ENCODE measurements at regions not wholly inside any gene's neighbourhood (a gene's known extent, or its start where the extent isn't known, plus 50 kb on each side); places are given as distances from the start of the nearest gene placed in this dataset.

DNA sequence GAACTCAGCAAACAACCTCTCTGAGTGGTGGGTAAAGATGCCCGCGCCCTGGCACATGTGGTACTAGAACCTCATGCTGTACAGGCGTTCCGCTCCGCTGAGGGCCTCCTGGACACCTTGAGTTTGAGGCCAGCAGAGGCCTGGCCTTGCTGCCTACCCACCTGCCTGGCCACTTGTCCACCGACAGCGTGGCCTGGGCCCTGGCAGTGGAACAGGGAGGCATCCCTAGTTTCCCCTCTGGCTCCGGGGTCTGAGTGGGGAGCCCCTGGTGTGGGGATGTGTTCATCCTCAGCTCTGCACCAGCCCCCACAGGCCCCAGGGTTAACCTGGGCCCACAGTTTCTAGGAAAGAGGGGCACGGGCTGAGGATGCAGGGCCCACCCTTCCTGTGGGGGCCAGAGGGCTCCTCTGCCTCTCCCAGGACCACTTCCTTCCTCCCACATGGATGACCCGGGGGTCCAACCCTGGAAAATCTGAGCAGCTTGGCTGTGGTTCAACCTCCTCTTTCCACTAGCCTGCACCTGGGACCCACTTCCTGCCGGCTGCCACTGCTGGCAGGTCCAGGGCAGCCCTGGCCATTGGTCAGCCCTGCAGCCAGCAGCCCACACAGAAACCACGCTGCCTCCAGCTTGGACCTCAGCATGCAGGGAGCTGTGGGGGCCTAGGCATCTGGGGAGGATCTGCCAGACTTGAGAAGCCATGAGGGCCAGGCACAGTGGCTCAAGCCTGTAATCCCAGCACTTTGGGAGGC, 53.3 kb upstream of the COL18A1 start:
- no peak for DNase-seq (ENCODE audit: low read depth)
- TF ChIP-seq, protein P1, sequence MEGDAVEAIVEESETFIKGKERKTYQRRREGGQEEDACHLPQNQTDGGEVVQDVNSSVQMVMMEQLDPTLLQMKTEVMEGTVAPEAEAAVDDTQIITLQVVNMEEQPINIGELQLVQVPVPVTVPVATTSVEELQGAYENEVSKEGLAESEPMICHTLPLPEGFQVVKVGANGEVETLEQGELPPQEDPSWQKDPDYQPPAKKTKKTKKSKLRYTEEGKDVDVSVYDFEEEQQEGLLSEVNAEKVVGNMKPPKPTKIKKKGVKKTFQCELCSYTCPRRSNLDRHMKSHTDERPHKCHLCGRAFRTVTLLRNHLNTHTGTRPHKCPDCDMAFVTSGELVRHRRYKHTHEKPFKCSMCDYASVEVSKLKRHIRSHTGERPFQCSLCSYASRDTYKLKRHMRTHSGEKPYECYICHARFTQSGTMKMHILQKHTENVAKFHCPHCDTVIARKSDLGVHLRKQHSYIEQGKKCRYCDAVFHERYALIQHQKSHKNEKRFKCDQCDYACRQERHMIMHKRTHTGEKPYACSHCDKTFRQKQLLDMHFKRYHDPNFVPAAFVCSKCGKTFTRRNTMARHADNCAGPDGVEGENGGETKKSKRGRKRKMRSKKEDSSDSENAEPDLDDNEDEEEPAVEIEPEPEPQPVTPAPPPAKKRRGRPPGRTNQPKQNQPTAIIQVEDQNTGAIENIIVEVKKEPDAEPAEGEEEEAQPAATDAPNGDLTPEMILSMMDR (IDR thresholded peaks at IDR 0.05; ENCODE audit: low read depth, low read length, missing control alignments), result no peak
- in situ Hi-C loops (cut with HindIII; ENCODE audit: low sequenced_read_pairs), result no loop called here
- no peak overlapping the region for H3K4me3 ChIP-seq (ENCODE audit: low read depth, low read length)

DNA sequence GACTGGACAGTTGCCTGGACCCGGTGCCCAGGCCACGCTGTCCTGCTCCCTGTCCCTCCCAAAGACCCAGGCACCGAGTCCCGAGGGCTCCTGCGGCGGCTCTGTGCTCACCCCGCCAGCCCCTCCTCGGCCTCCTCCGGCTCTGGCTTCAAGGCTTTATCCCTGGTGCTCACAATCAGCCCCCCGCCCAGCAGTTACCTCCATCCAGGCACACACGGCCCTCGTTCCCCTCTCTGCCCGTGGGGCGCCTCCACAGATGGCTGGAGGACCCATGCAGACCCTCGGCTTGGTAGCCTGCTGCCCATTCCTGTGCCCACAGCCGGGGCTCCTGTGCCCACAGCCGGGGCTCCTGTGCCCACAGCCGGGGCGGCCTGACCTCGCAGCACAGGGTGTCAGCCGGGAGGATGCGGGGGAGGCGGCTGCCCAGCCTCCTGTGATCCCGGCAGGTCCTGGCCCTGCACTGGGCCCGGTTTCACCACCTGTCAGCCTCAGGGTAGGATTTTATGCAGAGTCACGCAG, 52.3 kb upstream of the COL18A1 start:
- in situ Hi-C loops (cut with HindIII; ENCODE audit: low sequenced_read_pairs), result no loop called here
- TF ChIP-seq, protein P1 (IDR thresholded peaks at IDR 0.05; ENCODE audit: low read depth, low read length, missing control alignments), result no peak
- H3K4me3 ChIP-seq (ENCODE audit: low read depth, low read length), result no peak overlapping the region
- no peak for DNase-seq (ENCODE audit: low read depth)

DNA sequence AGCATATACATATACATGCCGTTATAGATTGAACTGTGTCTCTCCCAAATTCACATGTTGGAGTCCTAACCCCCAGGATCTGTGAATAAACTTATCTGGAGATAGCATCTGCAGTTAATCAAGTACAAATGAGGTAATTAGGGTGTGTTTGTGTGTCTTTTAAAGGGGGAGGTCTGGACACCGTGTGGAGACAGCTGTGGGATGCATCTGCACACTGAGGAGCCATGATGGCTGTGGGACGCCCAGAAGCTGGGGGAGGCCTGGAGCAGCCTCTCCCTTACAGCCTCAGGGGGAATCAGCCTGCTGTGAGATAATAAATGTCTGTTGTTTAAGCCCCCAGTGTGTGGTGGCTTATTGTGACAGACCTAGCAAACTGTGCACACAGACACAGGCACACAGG, 51.8 kb upstream of the COL18A1 start:
- no peak overlapping the region for H3K4me3 ChIP-seq (ENCODE audit: low read depth, low read length)
- in situ Hi-C loops (cut with HindIII; ENCODE audit: low sequenced_read_pairs), result no loop called here
- DNase-seq (ENCODE audit: low read depth), result no peak
- TF ChIP-seq, protein P1 (IDR thresholded peaks at IDR 0.05; ENCODE audit: low read depth, low read length, missing control alignments), result no peak

DNA sequence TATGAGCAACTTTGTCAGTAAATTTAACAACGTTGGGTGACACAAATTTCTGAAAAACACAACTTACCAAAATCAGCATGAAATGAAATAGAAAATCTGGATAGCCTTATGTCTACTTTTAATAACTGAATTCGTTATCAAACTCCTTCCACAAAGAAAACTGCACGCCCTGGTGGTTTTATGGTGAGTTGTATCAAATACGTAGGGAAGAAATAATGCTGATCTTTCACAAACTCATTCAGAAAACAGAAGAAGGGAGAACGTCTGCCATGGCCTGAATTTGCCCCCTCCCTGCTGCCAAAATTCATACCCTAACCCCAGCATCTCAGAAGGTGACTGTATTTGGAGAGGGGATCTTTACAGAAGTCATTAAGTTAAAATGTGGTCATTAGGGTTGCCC, 50.0 kb upstream of the COL18A1 start:
- in situ Hi-C loops (cut with HindIII; ENCODE audit: low sequenced_read_pairs), result no loop called here
- TF ChIP-seq, protein P1 (IDR thresholded peaks at IDR 0.05; ENCODE audit: low read depth, low read length, missing control alignments), result no peak
- DNase-seq (ENCODE audit: low read depth), result no peak
- H3K4me3 ChIP-seq (ENCODE audit: low read depth, low read length), result no peak overlapping the region

Measured in astrocyte of the cerebellum (primary cell).